H9 (cell line): ENCODE measurements at regions not wholly inside any gene's neighbourhood (a gene's known extent, or its start where the extent isn't known, plus 50 kb on each side); places are given as distances from the start of the nearest gene placed in this dataset.

Experiments used
- DNase-seq: peaks from one replicate; pipeline ENCODE4 v3.0.0-alpha.2; 2017
- H2AFZ ChIP-seq: one replicate; pipeline ENCODE4 v1.6.1; 2013; ENCODE audit warnings: mild to moderate bottlenecking, low read length, control low read depth, moderate library complexity
- H2AK5ac ChIP-seq: 2 replicates; pipeline ENCODE4 v1.6.1; 2013; ENCODE audit warnings: low read length, control low read depth, mixed read lengths; ENCODE audit not compliant: insufficient read length
- H2BK120ac ChIP-seq: one replicate; pipeline ENCODE4 v1.6.1; 2013; ENCODE audit warnings: low read depth, mild to moderate bottlenecking, low read length, control low read depth, inconsistent platforms; ENCODE audit not compliant: poor library complexity, severe bottlenecking
- H2BK12ac ChIP-seq: 2 replicates; pipeline ENCODE4 v1.6.1; 2013; ENCODE audit warnings: low read length, control low read depth, mixed read lengths, low read depth; ENCODE audit not compliant: insufficient read length
- H2BK15ac ChIP-seq: 2 replicates; pipeline ENCODE4 v1.6.1; 2013; ENCODE audit warnings: low read depth, low read length, control low read depth
- H2BK20ac ChIP-seq: one replicate; pipeline ENCODE4 v1.6.1; 2013; ENCODE audit warnings: low read depth, mild to moderate bottlenecking, low read length, control low read depth, inconsistent platforms; ENCODE audit not compliant: poor library complexity, severe bottlenecking
- H2BK5ac ChIP-seq: 2 replicates; pipeline ENCODE4 v1.6.1; 2013; ENCODE audit warnings: low read length, control low read depth, mixed read lengths; ENCODE audit not compliant: insufficient read length
- H3K14ac ChIP-seq: 2 replicates; pipeline ENCODE4 v1.6.1; 2013; ENCODE audit warnings: low read length, control low read depth; ENCODE audit not compliant: insufficient read depth
- H3K18ac ChIP-seq: 2 replicates; pipeline ENCODE4 v1.6.1; 2013; ENCODE audit warnings: low read depth, mild to moderate bottlenecking, mixed read lengths, low read length, control low read depth; ENCODE audit not compliant: insufficient read length
- H3K23ac ChIP-seq: 2 replicates; pipeline ENCODE4 v1.6.1; 2013; ENCODE audit warnings: low read length, control low read depth, mixed read lengths, low read depth; ENCODE audit not compliant: insufficient read length
- H3K23me2 ChIP-seq: 2 replicates; pipeline ENCODE4 v1.6.1; 2013; ENCODE audit warnings: low read depth, mild to moderate bottlenecking, mixed read lengths, low read length, control low read depth; ENCODE audit not compliant: insufficient read length, poor library complexity, severe bottlenecking
- H3K27ac ChIP-seq: 2 replicates; pipeline ENCODE4 v1.5.1; 2013; ENCODE audit warnings: low read length, control low read depth, mixed read lengths, low read depth; ENCODE audit not compliant: insufficient read length
- H3K27me3 ChIP-seq: 2 replicates; pipeline ENCODE4 v1.6.1; 2013; ENCODE audit warnings: low read length, control low read depth, inconsistent platforms; ENCODE audit not compliant: insufficient read depth
- H3K4ac ChIP-seq: 2 replicates; pipeline ENCODE4 v1.6.1; 2013; ENCODE audit warnings: low read depth, mild to moderate bottlenecking, control low read depth, inconsistent platforms, low read length, moderate library complexity
- H3K4me1 ChIP-seq: 2 replicates; pipeline ENCODE4 v1.6.1; 2013; ENCODE audit warnings: low read length, control low read depth, inconsistent platforms; ENCODE audit not compliant: insufficient read depth
- H3K4me2 ChIP-seq: 2 replicates; pipeline ENCODE4 v1.6.1; 2013; ENCODE audit warnings: low read length, control low read depth, mixed read lengths; ENCODE audit not compliant: insufficient read length, insufficient read depth
- H3K56ac ChIP-seq: 2 replicates; pipeline ENCODE4 v1.6.1; 2013; ENCODE audit warnings: low read depth, mild to moderate bottlenecking, mixed read lengths, low read length, control low read depth; ENCODE audit not compliant: insufficient read length
- H3K79me1 ChIP-seq: 2 replicates; pipeline ENCODE4 v1.6.1; 2013; ENCODE audit warnings: low read depth, mild to moderate bottlenecking, moderate library complexity, low read length, control low read depth, inconsistent platforms; ENCODE audit not compliant: insufficient read depth, poor library complexity, severe bottlenecking
- H3K79me2 ChIP-seq: 2 replicates; pipeline ENCODE4 v1.6.1; 2013; ENCODE audit warnings: low read length, control low read depth, inconsistent platforms; ENCODE audit not compliant: insufficient read depth
- H3K9ac ChIP-seq: 2 replicates; pipeline ENCODE4 v1.6.1; 2013; ENCODE audit warnings: low read length, control low read depth, mixed read lengths; ENCODE audit not compliant: insufficient read length; ENCODE audit errors: extremely low read depth
- H3K9me3 ChIP-seq: one replicate; pipeline ENCODE4 v1.6.1; 2013; ENCODE audit warnings: low read depth, low read length, inconsistent platforms; ENCODE audit not compliant: control insufficient read depth
- H3T11ph ChIP-seq: one replicate; pipeline ENCODE4 v1.6.1; 2013; ENCODE audit warnings: mild to moderate bottlenecking, low read length, control low read depth, inconsistent platforms
- H4K20me1 ChIP-seq: one replicate; pipeline ENCODE4 v1.6.1; 2013; ENCODE audit not compliant: control insufficient read depth, insufficient read length, insufficient read depth
- H4K5ac ChIP-seq: 2 replicates; pipeline ENCODE4 v1.6.1; 2013; ENCODE audit warnings: low read depth, mild to moderate bottlenecking, mixed read lengths, low read length, control low read depth; ENCODE audit not compliant: insufficient read length
- H4K8ac ChIP-seq: replicated peaks from 2 replicates; pipeline ENCODE4 v1.6.1; 2013; ENCODE audit warnings: low read length, control low read depth, mixed read lengths, low read depth; ENCODE audit not compliant: insufficient read length
- H4K91ac ChIP-seq: 2 replicates; pipeline ENCODE4 v1.6.1; 2013; ENCODE audit warnings: low read depth, mild to moderate bottlenecking, moderate library complexity, mixed read lengths, low read length, control low read depth; ENCODE audit not compliant: insufficient read length
- H3K27ac Mint-ChIP-seq, 3 experiments: 2 replicates in 2 of 3; 3 replicates in 1 of 3; pipeline ENCODE4 v1.8.0; 2020 to 2021; ENCODE audit warnings: mixed read lengths in 3 of 3, mild to moderate bottlenecking in 1 of 3, moderate library complexity in 1 of 3
- H3K27me3 Mint-ChIP-seq: 2 replicates; pipeline ENCODE4 v1.8.0; 2021; ENCODE audit warnings: low read depth, mild to moderate bottlenecking, moderate library complexity, mixed read lengths
- H3K36me3 Mint-ChIP-seq, 3 experiments: 2 replicates in 2 of 3; 3 replicates in 1 of 3; pipeline ENCODE4 v1.8.0; 2020 to 2021; ENCODE audit warnings: low read depth in 3 of 3, mixed read lengths in 3 of 3; ENCODE audit not compliant: insufficient read depth in 1 of 3
- H3K4me1 Mint-ChIP-seq, 2 experiments: 2 replicates each; pipeline ENCODE4 v1.8.0; 2020; ENCODE audit warnings: mixed read lengths in 2 of 2
- H3K4me3 Mint-ChIP-seq, 2 experiments: 2 replicates in 1 of 2; 3 replicates in 1 of 2; pipeline ENCODE4 v1.8.0; 2020 to 2021; ENCODE audit warnings: mild to moderate bottlenecking in 2 of 2, mixed read lengths in 2 of 2, moderate library complexity in 1 of 2
- H3K9me3 Mint-ChIP-seq, 2 experiments: 2 replicates in 1 of 2; 3 replicates in 1 of 2; pipeline ENCODE4 v1.8.0; 2020; ENCODE audit warnings: mild to moderate bottlenecking in 2 of 2, mixed read lengths in 2 of 2, moderate library complexity in 1 of 2
- CTCF ChIP-seq: fragments of 200-600 bp; sonication (generic); conservative IDR thresholded peaks from 3 replicates; pipeline ENCODE4 v1.8.0; 2021; ENCODE audit warnings: antibody characterized with exemption, mild to moderate bottlenecking

GRCh38 chr2:76274160-76274559 is 563.4 kb upstream of the GCFC2 start:
- Histone ChIP-seq H3K4ac (no peak overlapping the region), H2AK5ac (no peak overlapping the region), H3K18ac (no peak overlapping the region), H3K23me2 (no peaks in the 10 kb centered on the region), H3T11ph (no peak overlapping the region), H3K4me2 (no peak overlapping the region), H3K4me1 (no peaks in the 10 kb centered on the region), H3K27ac (no peak overlapping the region), H4K20me1 (no peaks in the 10 kb centered on the region), H2BK12ac (no peak overlapping the region), H2BK5ac (no peak overlapping the region), H3K27me3 (no peaks in the 10 kb centered on the region), H2BK20ac (no peak overlapping the region), H3K9me3 (no peaks in the 10 kb centered on the region), H2BK15ac (no peak overlapping the region), H3K23ac (no peak overlapping the region), H3K9ac (no peak overlapping the region), H4K8ac (no peak overlapping the region), H2AFZ (no peak overlapping the region), H3K14ac (no peak overlapping the region), H3K79me1 (no peaks in the 10 kb centered on the region), H4K91ac (no peak overlapping the region), H2BK120ac (no peak overlapping the region), H3K79me2 (no peaks in the 10 kb centered on the region), H3K56ac (no peak overlapping the region), H4K5ac (no peak overlapping the region)
- Mint-ChIP-seq H3K36me3 (no peaks in the 10 kb centered on the region), H3K4me1 (peaks cover 2 to 3% of the 10 kb centered on the region in 2 experiments; a peak in 2 of 4 replicates), H3K4me3 (no peak overlapping the region), H3K27ac (no peak overlapping the region), H3K9me3 (no peaks in the 10 kb centered on the region; a peak in 1 of 5 replicates), H3K27me3 (no peaks in the 10 kb centered on the region; the same call in 1 of the 2 replicates)
- no peak for TF ChIP-seq CTCF
- DNase-seq = no peak
